Ishikawa (cell line): ENCODE measurements at regions not wholly inside any gene's neighbourhood (a gene's known extent, or its start where the extent isn't known, plus 50 kb on each side); places are given as distances from the start of the nearest gene placed in this dataset.

Source experiments
- CEBPB ChIP-seq: IDR thresholded peaks from 2 replicates; pipeline ENCODE4 v1.6.1; 2012
- EP300 ChIP-seq: IDR thresholded peaks from 2 replicates; pipeline ENCODE4 v1.6.1; 2012; ENCODE audit warnings: borderline replicate concordance
- FOXM1 ChIP-seq: IDR thresholded peaks from 2 replicates; pipeline ENCODE4 v1.6.1; 2012; ENCODE audit warnings: low read depth, borderline replicate concordance
- RAD21 ChIP-seq: IDR thresholded peaks from 2 replicates; pipeline ENCODE4 v1.6.1; 2012; ENCODE audit warnings: low read depth
- TF ChIP-seq, protein P1 (sequence below): IDR thresholded peaks from 2 replicates; pipeline ENCODE4 v1.6.1; 2012

DNA sequence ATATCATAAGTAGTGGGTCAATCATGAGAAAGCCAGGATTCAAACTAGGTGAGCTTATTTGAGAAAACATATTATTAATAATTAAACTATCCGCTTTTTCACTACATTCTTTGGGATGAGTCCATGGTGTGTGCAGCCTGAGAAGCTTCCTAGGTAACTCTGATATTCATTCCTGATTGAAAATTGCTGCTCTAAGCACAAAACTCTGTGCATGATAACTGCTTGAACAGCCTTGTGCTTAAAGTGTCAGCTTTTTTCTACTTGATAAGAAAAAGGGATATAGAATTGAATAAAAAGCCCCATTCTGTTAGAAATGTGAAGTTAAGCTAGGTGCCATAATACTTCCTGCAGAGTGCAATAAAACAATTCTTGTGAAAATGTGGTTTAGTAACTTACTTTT is 343.5 kb upstream of the LUZP2 start:
- TF ChIP-seq EP300 (no peak), CEBPB (no peak), RAD21 (no peak), FOXM1 (no peak)
- TF ChIP-seq, protein P1, sequence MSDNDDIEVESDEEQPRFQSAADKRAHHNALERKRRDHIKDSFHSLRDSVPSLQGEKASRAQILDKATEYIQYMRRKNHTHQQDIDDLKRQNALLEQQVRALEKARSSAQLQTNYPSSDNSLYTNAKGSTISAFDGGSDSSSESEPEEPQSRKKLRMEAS: no peak
